T-helper 9 cell (primary cell): ENCODE measurements at regions not wholly inside any gene's neighbourhood (a gene's known extent, or its start where the extent isn't known, plus 50 kb on each side); places are given as distances from the start of the nearest gene placed in this dataset.

Experiments
- DNase-seq: peaks from one replicate; pipeline ENCODE4 v3.0.0-alpha.2; 2020

GRCh38 chrX:14124562-14124961, 94.9 kb upstream of the GEMIN8 start:
- no peak for DNase-seq

GRCh38 chrX:14095702-14096101, 66.0 kb upstream of the GEMIN8 start:
- peak; percentile 3 for DNase-seq

- no peak for DNase-seq
Observed at GRCh38 chrX:14094191-14094590, 64.5 kb upstream of the GEMIN8 start.

GRCh38 chrX:14084466-14084865, 54.8 kb upstream of the GEMIN8 start:
- DNase-seq = no peak

GRCh38 chrX:14083783-14084182, 54.1 kb upstream of the GEMIN8 start:
- DNase-seq = no peak

GRCh38 chrX:14079891-14080430, 50.3 kb upstream of the GEMIN8 start:
- no peak for DNase-seq
